SK-N-SH treated with all-trans-retinoic acid at 6 μM for 48 hours (cell line): ENCODE measurements at regions not wholly inside any gene's neighbourhood (a gene's known extent, or its start where the extent isn't known, plus 50 kb on each side); places are given as distances from the start of the nearest gene placed in this dataset.

Source experiments
- ATAC-seq: fragments of 200-7000 bp; cut with Tn5 transposase; 3 replicates; pipeline ENCODE4 v1.9.1; 2020; ENCODE audit warnings: mild to moderate bottlenecking, moderate library complexity
- ARNTL ChIP-seq: fragments of 450-650 bp; formaldehyde crosslinking; IDR thresholded peaks from 2 replicates; pipeline ENCODE4 v1.5.0; 2020; ENCODE audit warnings: low read depth, mild to moderate bottlenecking, moderate library complexity, borderline replicate concordance
- CSDC2 ChIP-seq: fragments of 250-450 bp; sonication (Bioruptor Pico); IDR thresholded peaks from 2 replicates; pipeline ENCODE4 v1.5.0; 2020; ENCODE audit warnings: mild to moderate bottlenecking, moderate library complexity
- ESRRG ChIP-seq: fragments of 250-450 bp; sonication (Bioruptor Pico); IDR thresholded peaks from 2 replicates; pipeline ENCODE4 v1.6.1; 2021; ENCODE audit warnings: mild to moderate bottlenecking
- ISL1 ChIP-seq: fragments of 250-450 bp; sonication (Bioruptor Pico); IDR thresholded peaks from 2 replicates; pipeline ENCODE4 v2.1.2; 2022; ENCODE audit warnings: mild to moderate bottlenecking, moderate library complexity
- OSR1 ChIP-seq: fragments of 250-450 bp; sonication (Bioruptor Pico); IDR thresholded peaks from 2 replicates; pipeline ENCODE4 v1.8.0; 2022; ENCODE audit warnings: moderate library complexity, mild to moderate bottlenecking, inconsistent platforms
- PPARA ChIP-seq: fragments of 250-450 bp; sonication (Bioruptor Pico); IDR thresholded peaks from 2 replicates; pipeline ENCODE4 v1.5.0; 2020; ENCODE audit warnings: mild to moderate bottlenecking, borderline replicate concordance
- SNAI2 ChIP-seq: fragments of 250-450 bp; sonication (Bioruptor Pico); IDR thresholded peaks from 2 replicates; pipeline ENCODE4 v1.5.0; 2020; ENCODE audit warnings: mild to moderate bottlenecking, moderate library complexity
- TCF4 ChIP-seq: fragments of 250-450 bp; sonication (Bioruptor Pico); IDR thresholded peaks from 2 replicates; pipeline ENCODE4 v1.8.0; 2021; ENCODE audit warnings: mild to moderate bottlenecking, moderate library complexity, borderline replicate concordance
- TOX ChIP-seq: fragments of 250-450 bp; sonication (Bioruptor Pico); IDR thresholded peaks from 2 replicates; pipeline ENCODE4 v1.8.0; 2021; ENCODE audit warnings: mild to moderate bottlenecking, moderate library complexity, borderline replicate concordance
- TSHZ2 ChIP-seq: fragments of 250-450 bp; sonication (Bioruptor Pico); IDR thresholded peaks from 2 replicates; pipeline ENCODE4 v1.5.0; 2020; ENCODE audit warnings: mild to moderate bottlenecking, moderate library complexity
- ZC3H10 ChIP-seq: fragments of 250-450 bp; sonication (Bioruptor Pico); IDR thresholded peaks from 2 replicates; pipeline ENCODE4 v1.5.1; 2021; ENCODE audit warnings: mild to moderate bottlenecking, moderate library complexity
- ZFP30 ChIP-seq: fragments of 450-650 bp; formaldehyde crosslinking; IDR thresholded peaks from 2 replicates; pipeline ENCODE4 v1.5.0; 2022; ENCODE audit warnings: mild to moderate bottlenecking, moderate library complexity
- ZNF565 ChIP-seq: fragments of 450-650 bp; formaldehyde crosslinking; conservative IDR thresholded peaks from 2 replicates; pipeline ENCODE4 v1.5.0; 2020; ENCODE audit warnings: low read depth, mild to moderate bottlenecking, moderate library complexity
- ZNF8 ChIP-seq: fragments of 450-650 bp; formaldehyde crosslinking; IDR thresholded peaks from 2 replicates; pipeline ENCODE4 v1.5.0; 2020; ENCODE audit warnings: mild to moderate bottlenecking, moderate library complexity
- TF ChIP-seq, protein P1 (sequence below): fragments of 250-450 bp; sonication (Bioruptor Pico); IDR thresholded peaks from 2 replicates; pipeline ENCODE4 v1.8.0; 2020; ENCODE audit warnings: mild to moderate bottlenecking, moderate library complexity, borderline replicate concordance
- TF ChIP-seq, protein P2 (sequence below): fragments of 250-450 bp; sonication (Bioruptor Pico); IDR thresholded peaks from 2 replicates; pipeline ENCODE4 v1.5.1; 2021; ENCODE audit warnings: mild to moderate bottlenecking, moderate library complexity
- TF ChIP-seq, protein P3 (sequence below): fragments of 250-450 bp; sonication (Bioruptor Pico); IDR thresholded peaks from 2 replicates; pipeline ENCODE4 v1.5.1; 2020; ENCODE audit warnings: low read depth, mild to moderate bottlenecking, moderate library complexity

- ATAC-seq = no peak
These were observed 211.8 kb upstream of the C9orf72 start for GRCh38 chr9:27784847-27785713.

DNA sequence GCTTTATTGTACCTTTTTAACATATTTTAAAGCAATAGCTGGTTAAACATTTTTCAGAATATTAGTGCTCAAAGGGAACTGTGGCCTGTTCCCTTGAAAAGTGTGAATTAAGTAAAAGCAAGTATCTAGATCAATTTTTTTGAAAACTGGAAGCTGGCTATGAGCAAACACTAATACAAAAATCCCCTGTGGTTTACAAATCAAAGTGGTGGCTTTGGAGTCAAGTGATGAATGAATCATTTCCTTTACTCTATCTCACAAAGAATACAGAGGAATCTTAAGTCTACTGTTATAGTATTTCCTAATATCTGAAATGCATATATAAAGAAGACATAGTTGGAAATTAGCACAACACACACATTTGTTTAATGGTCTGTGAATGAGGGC, 212.4 kb upstream of the C9orf72 start:
- TF ChIP-seq ESRRG (no peak), ARNTL (CRISPR knock-in tag) (no peak), ZFP30 (CRISPR knock-in tag) (no peak), TCF4 (CRISPR knock-in tag) (no peak), ZNF565 (CRISPR knock-in tag) (no peak), ZC3H10 (no peak), TOX (CRISPR knock-in tag) (no peak), OSR1 (CRISPR knock-in tag) (no peak)
- TF ChIP-seq, protein P1, sequence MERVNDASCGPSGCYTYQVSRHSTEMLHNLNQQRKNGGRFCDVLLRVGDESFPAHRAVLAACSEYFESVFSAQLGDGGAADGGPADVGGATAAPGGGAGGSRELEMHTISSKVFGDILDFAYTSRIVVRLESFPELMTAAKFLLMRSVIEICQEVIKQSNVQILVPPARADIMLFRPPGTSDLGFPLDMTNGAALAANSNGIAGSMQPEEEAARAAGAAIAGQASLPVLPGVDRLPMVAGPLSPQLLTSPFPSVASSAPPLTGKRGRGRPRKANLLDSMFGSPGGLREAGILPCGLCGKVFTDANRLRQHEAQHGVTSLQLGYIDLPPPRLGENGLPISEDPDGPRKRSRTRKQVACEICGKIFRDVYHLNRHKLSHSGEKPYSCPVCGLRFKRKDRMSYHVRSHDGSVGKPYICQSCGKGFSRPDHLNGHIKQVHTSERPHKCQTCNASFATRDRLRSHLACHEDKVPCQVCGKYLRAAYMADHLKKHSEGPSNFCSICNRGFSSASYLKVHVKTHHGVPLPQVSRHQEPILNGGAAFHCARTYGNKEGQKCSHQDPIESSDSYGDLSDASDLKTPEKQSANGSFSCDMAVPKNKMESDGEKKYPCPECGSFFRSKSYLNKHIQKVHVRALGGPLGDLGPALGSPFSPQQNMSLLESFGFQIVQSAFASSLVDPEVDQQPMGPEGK = no peak
- TF ChIP-seq, protein P2, sequence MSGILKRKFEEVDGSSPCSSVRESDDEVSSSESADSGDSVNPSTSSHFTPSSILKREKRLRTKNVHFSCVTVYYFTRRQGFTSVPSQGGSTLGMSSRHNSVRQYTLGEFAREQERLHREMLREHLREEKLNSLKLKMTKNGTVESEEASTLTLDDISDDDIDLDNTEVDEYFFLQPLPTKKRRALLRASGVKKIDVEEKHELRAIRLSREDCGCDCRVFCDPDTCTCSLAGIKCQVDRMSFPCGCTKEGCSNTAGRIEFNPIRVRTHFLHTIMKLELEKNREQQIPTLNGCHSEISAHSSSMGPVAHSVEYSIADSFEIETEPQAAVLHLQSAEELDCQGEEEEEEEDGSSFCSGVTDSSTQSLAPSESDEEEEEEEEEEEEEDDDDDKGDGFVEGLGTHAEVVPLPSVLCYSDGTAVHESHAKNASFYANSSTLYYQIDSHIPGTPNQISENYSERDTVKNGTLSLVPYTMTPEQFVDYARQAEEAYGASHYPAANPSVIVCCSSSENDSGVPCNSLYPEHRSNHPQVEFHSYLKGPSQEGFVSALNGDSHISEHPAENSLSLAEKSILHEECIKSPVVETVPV (CRISPR knock-in tag) = no peak
- ATAC-seq = no peak

More at GRCh38 chr9:27784847-27785713, 211.8 kb upstream of the C9orf72 start:
- TF ChIP-seq, protein P3, sequence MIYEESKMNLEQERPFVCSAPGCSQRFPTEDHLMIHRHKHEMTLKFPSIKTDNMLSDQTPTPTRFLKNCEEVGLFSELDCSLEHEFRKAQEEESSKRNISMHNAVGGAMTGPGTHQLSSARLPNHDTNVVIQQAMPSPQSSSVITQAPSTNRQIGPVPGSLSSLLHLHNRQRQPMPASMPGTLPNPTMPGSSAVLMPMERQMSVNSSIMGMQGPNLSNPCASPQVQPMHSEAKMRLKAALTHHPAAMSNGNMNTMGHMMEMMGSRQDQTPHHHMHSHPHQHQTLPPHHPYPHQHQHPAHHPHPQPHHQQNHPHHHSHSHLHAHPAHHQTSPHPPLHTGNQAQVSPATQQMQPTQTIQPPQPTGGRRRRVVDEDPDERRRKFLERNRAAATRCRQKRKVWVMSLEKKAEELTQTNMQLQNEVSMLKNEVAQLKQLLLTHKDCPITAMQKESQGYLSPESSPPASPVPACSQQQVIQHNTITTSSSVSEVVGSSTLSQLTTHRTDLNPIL (CRISPR knock-in tag) = no peak
- TF ChIP-seq CSDC2 (CRISPR knock-in tag) = no peak
- no peak for TF ChIP-seq ESRRG
- no peak for TF ChIP-seq PPARA (CRISPR knock-in tag)
- no peak for TF ChIP-seq OSR1 (CRISPR knock-in tag)

- TF ChIP-seq ZNF565 (CRISPR knock-in tag) = no peak
- TF ChIP-seq SNAI2 (CRISPR knock-in tag) = no peak
- TF ChIP-seq ZFP30 (CRISPR knock-in tag) = no peak
- no peak for TF ChIP-seq ZNF8
- TF ChIP-seq PPARA (CRISPR knock-in tag) = no peak
- TF ChIP-seq, protein P3 (CRISPR knock-in tag) = no peak
- TF ChIP-seq ISL1 (CRISPR knock-in tag) = no peak
- TF ChIP-seq CSDC2 (CRISPR knock-in tag) = no peak
- TF ChIP-seq ZC3H10 = no peak
- TF ChIP-seq, protein P1 = no peak
- no peak for TF ChIP-seq TSHZ2 (CRISPR knock-in tag)
- TF ChIP-seq, all 23 proteins: peak for 0
- ATAC-seq = no peak
These were observed 214.6 kb upstream of the C9orf72 start for GRCh38 chr9:27787891-27788290.
